ENCODE measurements at regions not wholly inside any gene's neighbourhood (a gene's known extent, or its start where the extent isn't known, plus 50 kb on each side); places are given as distances from the start of the nearest gene placed in this dataset. TPM values are rescaled to one million over a fixed set of nuclear protein-coding genes. Genes with fewer than 3 reads are reported as not detected.

- peak overlapping the region; percentile 32 for H3K4me2 ChIP-seq
- peak overlapping the region; percentile 96 for H2AFZ ChIP-seq (replicated peaks)
- H3K9ac ChIP-seq = no peak overlapping the region
- DNase-seq (ENCODE audit: low spot score) = peak; percentile 61
- Mint-ChIP-seq H3K4me3 (no peak overlapping the region), H3K9me3 (no peaks in the 10 kb centered on the region), H3K36me3 (no peaks in the 10 kb centered on the region), H3K4me1 (peaks cover 21% of the 10 kb centered on the region), H3K27me3 (ENCODE audit: insufficient read depth, low read depth) (no peaks in the 10 kb centered on the region), H3K27ac (peak overlapping the region; percentile 51)
- H3K27me3 ChIP-seq = no peaks in the 10 kb centered on the region
- TF ChIP-seq CTCF (IDR thresholded peaks at IDR 0.05) = peak; percentile 43
- TF ChIP-seq EZH2 (IDR thresholded peaks at IDR 0.05) = no peak
- no peaks in the 10 kb centered on the region for H3K9me3 ChIP-seq (ENCODE audit: low read depth)
- no peaks in the 10 kb centered on the region for H4K20me1 ChIP-seq (ENCODE audit: low read depth)
- H3K36me3 ChIP-seq = no peaks in the 10 kb centered on the region
- peaks cover 17% of the 10 kb centered on the region for H3F3A ChIP-seq (ENCODE audit: low read depth)
- peak overlapping the region; percentile 83 for H3K27ac ChIP-seq
- H3K4me3 ChIP-seq = no peak overlapping the region
- H3K79me2 ChIP-seq (ENCODE audit: low read depth) = no peaks in the 10 kb centered on the region
- H3K4me1 ChIP-seq = peaks cover 20% of the 10 kb centered on the region
Observed at GRCh38 chr2:211281430-211282073, 725.2 kb downstream of the CPS1 start.

GRCh38 chr2:211302676-211303075 is 746.3 kb downstream of the CPS1 start:
- Histone ChIP-seq H3K4me3 (no peak overlapping the region), H3K9me3 (ENCODE audit: low read depth) (no peaks in the 10 kb centered on the region), H2AFZ (replicated peaks) (peak overlapping the region; percentile 15), H3K4me2 (no peak overlapping the region), H3K79me2 (ENCODE audit: low read depth) (no peaks in the 10 kb centered on the region), H3K36me3 (no peaks in the 10 kb centered on the region), H4K20me1 (ENCODE audit: low read depth) (no peaks in the 10 kb centered on the region), H3K27ac (no peak overlapping the region), H3F3A (ENCODE audit: low read depth) (no peaks in the 10 kb centered on the region), H3K9ac (no peak overlapping the region), H3K27me3 (no peaks in the 10 kb centered on the region), H3K4me1 (no peaks in the 10 kb centered on the region)
- H3K4me3 Mint-ChIP-seq = no peak overlapping the region
- H3K9me3 Mint-ChIP-seq = no peaks in the 10 kb centered on the region
- peaks cover 2% of the 10 kb centered on the region for H3K27me3 Mint-ChIP-seq (ENCODE audit: insufficient read depth, low read depth)
- H3K27ac Mint-ChIP-seq = no peak overlapping the region
- no peak for TF ChIP-seq EZH2 (IDR thresholded peaks at IDR 0.05)
- no peak for TF ChIP-seq EZH2phosphoT487 (IDR thresholded peaks at IDR 0.05)
- no peak for TF ChIP-seq CTCF (IDR thresholded peaks at IDR 0.05)
- no peak for DNase-seq (ENCODE audit: low spot score)
- no peaks in the 10 kb centered on the region for H3K36me3 Mint-ChIP-seq
- no peaks in the 10 kb centered on the region for H3K4me1 Mint-ChIP-seq

DNA sequence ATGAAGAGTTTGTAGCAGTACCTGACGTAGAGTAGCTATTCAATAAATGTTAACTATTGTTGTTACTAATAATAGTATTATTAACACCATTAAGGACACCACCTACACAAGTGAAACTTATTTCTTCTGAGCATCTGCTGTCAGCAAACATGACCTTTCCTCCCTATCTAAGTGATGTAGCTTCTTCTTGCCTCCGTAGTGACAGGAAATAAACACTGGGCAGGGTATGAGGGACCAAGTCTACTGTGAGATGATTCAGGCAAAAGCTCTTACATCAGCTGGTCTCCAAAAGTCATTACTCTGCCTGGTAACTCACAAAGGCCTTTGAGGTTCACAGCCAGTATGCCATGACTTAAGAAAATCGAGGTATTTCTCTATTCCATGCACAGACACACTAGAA is 750.5 kb downstream of the CPS1 start:
- no peaks in the 10 kb centered on the region for H3K9me3 ChIP-seq (ENCODE audit: low read depth)
- no peak overlapping the region for H3K27ac Mint-ChIP-seq
- H3K4me1 Mint-ChIP-seq = no peaks in the 10 kb centered on the region
- no peak overlapping the region for H2AFZ ChIP-seq (replicated peaks)
- H3K4me3 ChIP-seq = no peak overlapping the region
- H3K4me3 Mint-ChIP-seq = no peak overlapping the region
- TF ChIP-seq EZH2 (IDR thresholded peaks at IDR 0.05) (no peak), EZH2phosphoT487 (IDR thresholded peaks at IDR 0.05) (no peak), CTCF (IDR thresholded peaks at IDR 0.05) (no peak)
- no peak overlapping the region for H3K27ac ChIP-seq
- no peaks in the 10 kb centered on the region for H3K27me3 Mint-ChIP-seq (ENCODE audit: insufficient read depth, low read depth)
- H3K79me2 ChIP-seq (ENCODE audit: low read depth) = no peaks in the 10 kb centered on the region
- DNase-seq (ENCODE audit: low spot score) = no peak
- H3K36me3 ChIP-seq = no peaks in the 10 kb centered on the region
- no peaks in the 10 kb centered on the region for H3K36me3 Mint-ChIP-seq
- H3K4me2 ChIP-seq = no peak overlapping the region
- no peaks in the 10 kb centered on the region for H4K20me1 ChIP-seq (ENCODE audit: low read depth)
- H3K9ac ChIP-seq = no peak overlapping the region
- H3F3A ChIP-seq (ENCODE audit: low read depth) = no peaks in the 10 kb centered on the region
- H3K27me3 ChIP-seq = no peaks in the 10 kb centered on the region
- no peaks in the 10 kb centered on the region for H3K4me1 ChIP-seq
- H3K9me3 Mint-ChIP-seq = no peaks in the 10 kb centered on the region

Small RNA genes in the stretch of these regions (small RNA-seq; reads per million reads assigned to genes)
- not detected for gene AC013404.1
